ENCODE measurements at regions not wholly inside any gene's neighbourhood (a gene's known extent, or its start where the extent isn't known, plus 50 kb on each side); places are given as distances from the start of the nearest gene placed in this dataset.

DNA sequence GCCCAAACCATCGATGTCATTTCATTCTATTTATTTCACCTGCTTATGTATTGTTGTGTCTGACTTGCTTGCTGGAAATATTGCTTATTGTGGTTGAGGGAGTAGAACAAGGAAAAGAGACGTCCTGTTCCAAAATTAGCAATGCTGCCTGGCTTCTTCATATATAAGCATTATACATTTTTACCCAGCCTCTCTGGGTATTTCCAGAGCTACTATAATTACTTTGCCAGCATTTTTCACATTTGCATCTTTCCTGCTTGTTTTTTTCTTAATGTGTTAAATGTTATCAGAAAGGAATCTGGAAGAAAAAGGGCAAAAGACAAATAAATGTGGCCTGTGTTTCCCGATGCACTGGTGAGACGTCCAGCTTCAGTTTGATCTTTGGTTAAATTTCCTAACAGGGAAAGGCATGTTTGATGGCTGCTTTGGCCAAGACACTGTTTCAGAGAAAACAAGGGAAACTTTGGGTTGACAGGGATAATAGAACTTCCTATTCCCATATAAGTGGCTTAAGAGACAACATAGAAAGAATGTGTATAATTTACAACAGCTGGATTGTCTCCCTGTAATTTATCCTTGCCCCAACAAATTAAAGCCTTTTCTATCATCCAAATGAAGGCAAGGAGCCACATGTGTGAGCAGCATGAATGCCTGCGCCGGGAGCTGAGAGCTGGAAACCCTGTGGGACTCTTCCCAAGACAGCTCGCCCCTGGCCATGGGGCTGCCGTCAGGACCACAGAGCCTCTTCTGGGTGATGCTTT is 671.1 kb upstream of the CELF2 start:
- no peak overlapping the region for H3K4me3 Mint-ChIP-seq

DNA sequence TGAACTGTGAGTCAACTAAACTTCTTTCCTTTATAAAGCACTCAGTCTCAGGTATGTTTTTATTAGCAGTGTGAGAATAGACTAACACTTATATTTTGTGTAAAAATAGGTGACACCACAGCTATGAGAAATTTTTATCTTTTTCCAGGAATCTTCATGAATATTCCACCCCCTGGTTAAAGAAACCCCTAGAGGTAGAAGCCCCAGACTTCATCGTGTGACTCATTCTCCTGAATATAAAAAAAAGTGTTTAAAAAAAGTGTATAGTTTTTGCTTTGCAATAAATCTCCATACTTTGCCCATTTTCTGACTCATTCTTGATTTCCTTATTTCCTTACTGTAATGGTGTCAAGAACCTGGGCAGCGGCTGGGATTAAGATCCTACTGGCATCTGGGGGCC is 667.6 kb upstream of the CELF2 start:
- intact Hi-C loops (cut with micrococcal nuclease) = no loop called here
- WGBS (ENCODE audit: insufficient coverage) = 67% methylated on average over 1 of the region's 2 CpGs

More for the DNA sequence above, 671.1 kb upstream of the CELF2 start:
- Mint-ChIP-seq H3K36me3 (no peaks in the 10 kb centered on the region), H3K27ac (no peak overlapping the region), H3K4me1 (no peaks in the 10 kb centered on the region), H3K9me3 (no peaks in the 10 kb centered on the region), H3K27me3 (ENCODE audit: low read depth in 2 of 2) (no peaks in the 10 kb centered on the region)
- DNase-seq (no peak), ATAC-seq (no peak)
- Histone ChIP-seq H3K27ac (ENCODE audit: low read length) (no peak overlapping the region), H3K9me3 (ENCODE audit: control insufficient read depth, insufficient read depth, low read length) (no peaks in the 10 kb centered on the region), H3K27me3 (ENCODE audit: control insufficient read depth, insufficient read depth, low read length) (no peaks in the 10 kb centered on the region), H3K4me1 (ENCODE audit: control insufficient read depth, insufficient read depth, low read length) (no peaks in the 10 kb centered on the region), H3K36me3 (ENCODE audit: control insufficient read depth, insufficient read depth, low read length) (no peaks in the 10 kb centered on the region), H3K4me3 (ENCODE audit: low read length) (no peak overlapping the region)
- intact Hi-C loops (cut with micrococcal nuclease) = no loop called here
- TF ChIP-seq, protein P1, sequence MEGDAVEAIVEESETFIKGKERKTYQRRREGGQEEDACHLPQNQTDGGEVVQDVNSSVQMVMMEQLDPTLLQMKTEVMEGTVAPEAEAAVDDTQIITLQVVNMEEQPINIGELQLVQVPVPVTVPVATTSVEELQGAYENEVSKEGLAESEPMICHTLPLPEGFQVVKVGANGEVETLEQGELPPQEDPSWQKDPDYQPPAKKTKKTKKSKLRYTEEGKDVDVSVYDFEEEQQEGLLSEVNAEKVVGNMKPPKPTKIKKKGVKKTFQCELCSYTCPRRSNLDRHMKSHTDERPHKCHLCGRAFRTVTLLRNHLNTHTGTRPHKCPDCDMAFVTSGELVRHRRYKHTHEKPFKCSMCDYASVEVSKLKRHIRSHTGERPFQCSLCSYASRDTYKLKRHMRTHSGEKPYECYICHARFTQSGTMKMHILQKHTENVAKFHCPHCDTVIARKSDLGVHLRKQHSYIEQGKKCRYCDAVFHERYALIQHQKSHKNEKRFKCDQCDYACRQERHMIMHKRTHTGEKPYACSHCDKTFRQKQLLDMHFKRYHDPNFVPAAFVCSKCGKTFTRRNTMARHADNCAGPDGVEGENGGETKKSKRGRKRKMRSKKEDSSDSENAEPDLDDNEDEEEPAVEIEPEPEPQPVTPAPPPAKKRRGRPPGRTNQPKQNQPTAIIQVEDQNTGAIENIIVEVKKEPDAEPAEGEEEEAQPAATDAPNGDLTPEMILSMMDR (IDR thresholded peaks at IDR 0.05) = no peak
- 91% methylated on average over 6 of the region's 8 CpGs for WGBS (ENCODE audit: insufficient coverage)

DNA sequence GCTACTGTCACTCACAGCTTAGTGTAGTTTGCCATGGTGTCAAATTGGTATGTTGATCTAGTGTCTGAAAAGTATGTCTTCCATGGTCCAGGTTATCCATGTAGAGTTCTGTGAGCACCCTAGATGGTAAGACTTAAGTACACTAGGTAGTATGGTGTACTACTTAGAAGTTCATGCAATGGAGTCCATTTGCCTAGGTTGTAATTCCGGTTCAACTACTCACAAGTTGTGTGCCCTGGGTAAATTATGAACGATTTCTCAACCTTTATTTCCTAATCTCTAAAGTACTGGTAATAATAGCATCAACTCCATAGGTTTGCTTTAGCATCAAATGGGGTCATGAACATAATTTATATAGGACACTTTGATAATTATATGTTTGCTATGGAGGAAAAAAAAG is 666.2 kb upstream of the CELF2 start:
- intact Hi-C loops (cut with micrococcal nuclease) = no loop called here
- peaks cover 0 to 2% of the 10 kb centered on the region in 2 donors for H3K9me3 Mint-ChIP-seq
- TF ChIP-seq, protein P1 (IDR thresholded peaks at IDR 0.05) = no peak
- no peak overlapping the region for H3K27ac ChIP-seq (ENCODE audit: low read length)
- ATAC-seq (no peak), DNase-seq (no peak)
- no peaks in the 10 kb centered on the region for H3K36me3 ChIP-seq (ENCODE audit: control insufficient read depth, insufficient read depth, low read length)
- no peak overlapping the region for H3K27ac Mint-ChIP-seq
- no peak overlapping the region for H3K4me3 Mint-ChIP-seq
- H3K36me3 Mint-ChIP-seq = no peaks in the 10 kb centered on the region
- no peak overlapping the region for H3K4me3 ChIP-seq (ENCODE audit: low read length)
- H3K27me3 ChIP-seq (ENCODE audit: control insufficient read depth, insufficient read depth, low read length) = no peaks in the 10 kb centered on the region
- WGBS (ENCODE audit: insufficient coverage) = 88% methylated on average over 1 of the region's 2 CpGs
- no peaks in the 10 kb centered on the region for H3K9me3 ChIP-seq (ENCODE audit: control insufficient read depth, insufficient read depth, low read length)
- no peaks in the 10 kb centered on the region for H3K4me1 Mint-ChIP-seq
- no peaks in the 10 kb centered on the region for H3K4me1 ChIP-seq (ENCODE audit: control insufficient read depth, insufficient read depth, low read length)
- H3K27me3 Mint-ChIP-seq (ENCODE audit: low read depth in 2 of 2) = no peaks in the 10 kb centered on the region

More for the DNA sequence above, 667.6 kb upstream of the CELF2 start:
- H3K4me1 Mint-ChIP-seq = no peaks in the 10 kb centered on the region
- no peaks in the 10 kb centered on the region for H3K27me3 Mint-ChIP-seq (ENCODE audit: low read depth in 2 of 2)
- H3K27ac Mint-ChIP-seq = no peak overlapping the region
- no peaks in the 10 kb centered on the region for H3K4me1 ChIP-seq (ENCODE audit: control insufficient read depth, insufficient read depth, low read length)
- H3K36me3 Mint-ChIP-seq = no peaks in the 10 kb centered on the region
- TF ChIP-seq, protein P1 (IDR thresholded peaks at IDR 0.05) = no peak
- peaks cover 0 to 2% of the 10 kb centered on the region in 2 donors for H3K9me3 Mint-ChIP-seq
- no peaks in the 10 kb centered on the region for H3K36me3 ChIP-seq (ENCODE audit: control insufficient read depth, insufficient read depth, low read length)
- no peak overlapping the region for H3K27ac ChIP-seq (ENCODE audit: low read length)
- H3K4me3 Mint-ChIP-seq = no peak overlapping the region
- H3K4me3 ChIP-seq (ENCODE audit: low read length) = no peak overlapping the region
- ATAC-seq = no peak
- no peaks in the 10 kb centered on the region for H3K27me3 ChIP-seq (ENCODE audit: control insufficient read depth, insufficient read depth, low read length)
- no peaks in the 10 kb centered on the region for H3K9me3 ChIP-seq (ENCODE audit: control insufficient read depth, insufficient read depth, low read length)
- DNase-seq = no peak
